ENCODE measurements at regions not wholly inside any gene's neighbourhood (a gene's known extent, or its start where the extent isn't known, plus 50 kb on each side); places are given as distances from the start of the nearest gene placed in this dataset.

- TF ChIP-seq NRF1 (conservative IDR thresholded peaks at IDR 0.05; ENCODE audit: low read depth, low read length) (no peak), WRNIP1 (IDR thresholded peaks at IDR 0.05; ENCODE audit: borderline replicate concordance, low read depth, low read length) (no peak), FOXK2 (IDR thresholded peaks at IDR 0.05) (no peak), ZNF207 (IDR thresholded peaks at IDR 0.05; ENCODE audit: borderline replicate concordance) (no peak), MYC (IDR thresholded peaks at IDR 0.05; ENCODE audit: insufficient read depth, insufficient read length, insufficient replicate concordance, low read length, severe bottlenecking) (no peak), JUND (IDR thresholded peaks at IDR 0.05; ENCODE audit: low read depth, low read length) (no peak)
- TF ChIP-seq, protein P1, sequence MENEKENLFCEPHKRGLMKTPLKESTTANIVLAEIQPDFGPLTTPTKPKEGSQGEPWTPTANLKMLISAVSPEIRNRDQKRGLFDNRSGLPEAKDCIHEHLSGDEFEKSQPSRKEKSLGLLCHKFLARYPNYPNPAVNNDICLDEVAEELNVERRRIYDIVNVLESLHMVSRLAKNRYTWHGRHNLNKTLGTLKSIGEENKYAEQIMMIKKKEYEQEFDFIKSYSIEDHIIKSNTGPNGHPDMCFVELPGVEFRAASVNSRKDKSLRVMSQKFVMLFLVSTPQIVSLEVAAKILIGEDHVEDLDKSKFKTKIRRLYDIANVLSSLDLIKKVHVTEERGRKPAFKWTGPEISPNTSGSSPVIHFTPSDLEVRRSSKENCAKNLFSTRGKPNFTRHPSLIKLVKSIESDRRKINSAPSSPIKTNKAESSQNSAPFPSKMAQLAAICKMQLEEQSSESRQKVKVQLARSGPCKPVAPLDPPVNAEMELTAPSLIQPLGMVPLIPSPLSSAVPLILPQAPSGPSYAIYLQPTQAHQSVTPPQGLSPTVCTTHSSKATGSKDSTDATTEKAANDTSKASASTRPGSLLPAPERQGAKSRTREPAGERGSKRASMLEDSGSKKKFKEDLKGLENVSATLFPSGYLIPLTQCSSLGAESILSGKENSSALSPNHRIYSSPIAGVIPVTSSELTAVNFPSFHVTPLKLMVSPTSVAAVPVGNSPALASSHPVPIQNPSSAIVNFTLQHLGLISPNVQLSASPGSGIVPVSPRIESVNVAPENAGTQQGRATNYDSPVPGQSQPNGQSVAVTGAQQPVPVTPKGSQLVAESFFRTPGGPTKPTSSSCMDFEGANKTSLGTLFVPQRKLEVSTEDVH (IDR thresholded peaks at IDR 0.05; ENCODE audit: low read depth, partially characterized antibody): no peak
These were observed 473.8 kb upstream of the PTCHD4 start (continued) for GRCh38 chr6:48584846-48585245.

GRCh38 chr6:48570656-48571055 is 459.7 kb upstream of the PTCHD4 start:
- DNase-seq (ENCODE audit: low read depth, low spot score) (no peak), ATAC-seq (0 out of 3 replicates have a peak, but pooled peaks have one; percentile 38), FAIRE-seq (no peak)
- no peak overlapping the region for H2AFZ ChIP-seq (ENCODE audit: control insufficient read depth, low read depth, low read length)
- H3K4me1 ChIP-seq (ENCODE audit: control insufficient read depth, insufficient read depth, low read length): no peaks in the 10 kb centered on the region
- no peak overlapping the region for H3K9ac ChIP-seq (ENCODE audit: control insufficient read depth, insufficient read depth, low read length)
- H3K4me3 ChIP-seq: no peak overlapping the region
- BruUV-seq (replicated peaks): no TSS peak
- H3K27me3 ChIP-seq (replicated peaks in 1 of 2; ENCODE audit: control insufficient read depth in 2 of 2, insufficient read depth in 2 of 2, low read length in 1 of 2): no peaks in the 10 kb centered on the region
- SMC1A ChIA-PET (ENCODE audit: uncharacterized antibody, unreplicated experiment): no interaction called here
- H4K20me1 ChIP-seq (ENCODE audit: control insufficient read depth, insufficient read depth): no peaks in the 10 kb centered on the region
- POLR2A ChIA-PET: no interaction called here
- no peaks in the 10 kb centered on the region for H3K9me3 ChIP-seq (replicated peaks; ENCODE audit: control insufficient read depth, insufficient read depth, low read length)
- intact Hi-C loops (cut with micrococcal nuclease; ENCODE audit: unreplicated experiment): no loop called here
- H3K79me2 ChIP-seq (ENCODE audit: control insufficient read depth, insufficient read depth, low read length): no peaks in the 10 kb centered on the region
- in situ Hi-C loops (cut with MboI): no loop called here
- 65% methylated on average over 3 of the region's 3 CpGs for WGBS (ENCODE audit: insufficient coverage, insufficient replicate concordance, low lambda C conversion rate, missing lambda C conversion rate)
- CTCF ChIA-PET: no interaction called here
- RAD21 ChIA-PET (ENCODE audit: unreplicated experiment): no interaction called here
- no peak overlapping the region for H3K27ac ChIP-seq (ENCODE audit: control insufficient read depth, insufficient read depth)
- H3K36me3 ChIP-seq (ENCODE audit: control insufficient read depth in 2 of 2, insufficient read depth in 2 of 2, low read length in 1 of 2): no peaks in the 10 kb centered on the region
- H3K4me2 ChIP-seq (ENCODE audit: control insufficient read depth, insufficient read depth): no peak overlapping the region
- TF ChIP-seq TCF12 (IDR thresholded peaks at IDR 0.05; ENCODE audit: low read depth, low read length) (no peak), WRNIP1 (IDR thresholded peaks at IDR 0.05; ENCODE audit: borderline replicate concordance, low read depth, low read length) (no peak), SPI1 (IDR thresholded peaks at IDR 0.05; ENCODE audit: borderline replicate concordance, insufficient read depth, low read depth, low read length) (no peak), BACH1 (IDR thresholded peaks at IDR 0.05; ENCODE audit: borderline replicate concordance) (no peak), HSF1 (IDR thresholded peaks at IDR 0.05; ENCODE audit: low read depth, low read length) (no peak), FOS (IDR thresholded peaks at IDR 0.05; ENCODE audit: borderline replicate concordance, extremely low read depth, insufficient read length) (no peak), TCF7 (IDR thresholded peaks at IDR 0.05; ENCODE audit: borderline replicate concordance) (no peak), SIN3A (IDR thresholded peaks at IDR 0.05; ENCODE audit: low read depth, low read length) (no peak), SUPT20H (IDR thresholded peaks at IDR 0.05; ENCODE audit: borderline replicate concordance, control insufficient read depth, low read depth, low read length) (no peak), SUZ12 (IDR thresholded peaks at IDR 0.05; ENCODE audit: unreplicated experiment) (no peak)
- TF ChIP-seq, protein P2, sequence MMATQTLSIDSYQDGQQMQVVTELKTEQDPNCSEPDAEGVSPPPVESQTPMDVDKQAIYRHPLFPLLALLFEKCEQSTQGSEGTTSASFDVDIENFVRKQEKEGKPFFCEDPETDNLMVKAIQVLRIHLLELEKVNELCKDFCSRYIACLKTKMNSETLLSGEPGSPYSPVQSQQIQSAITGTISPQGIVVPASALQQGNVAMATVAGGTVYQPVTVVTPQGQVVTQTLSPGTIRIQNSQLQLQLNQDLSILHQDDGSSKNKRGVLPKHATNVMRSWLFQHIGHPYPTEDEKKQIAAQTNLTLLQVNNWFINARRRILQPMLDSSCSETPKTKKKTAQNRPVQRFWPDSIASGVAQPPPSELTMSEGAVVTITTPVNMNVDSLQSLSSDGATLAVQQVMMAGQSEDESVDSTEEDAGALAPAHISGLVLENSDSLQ (IDR thresholded peaks at IDR 0.05): no peak

Measured in GM12878 (cell line).